HG02678 (cell line): ENCODE measurements at regions not wholly inside any gene's neighbourhood (a gene's known extent, or its start where the extent isn't known, plus 50 kb on each side); places are given as distances from the start of the nearest gene placed in this dataset.

ENCODE experiments used
- ATAC-seq: cut with Tn5 transposase; IDR thresholded peaks from one replicate; pipeline ENCODE4 v1.9.1; 2021; ENCODE audit warnings: mild to moderate bottlenecking, moderate library complexity; ENCODE audit not compliant: unreplicated experiment

DNA sequence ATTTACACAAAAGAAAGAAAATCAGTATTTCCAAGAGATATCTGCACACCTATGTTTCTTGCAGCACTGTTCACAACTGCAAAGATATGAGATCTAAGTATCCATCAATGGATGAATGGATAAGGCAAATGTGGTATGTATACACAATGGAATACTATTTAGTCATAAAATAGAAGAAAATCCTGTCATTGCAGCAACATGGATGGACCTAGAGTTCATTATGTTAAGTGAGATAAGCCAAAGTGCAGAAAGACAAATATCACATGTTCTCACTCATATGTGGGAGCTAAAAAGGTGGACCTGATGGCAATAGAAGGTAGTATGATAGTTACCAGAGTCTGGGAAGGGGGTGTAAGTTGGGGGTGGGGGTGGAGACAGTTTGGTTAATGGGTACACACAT lies 1171.6 kb downstream of the SORCS1 start:
- no peak for ATAC-seq

DNA sequence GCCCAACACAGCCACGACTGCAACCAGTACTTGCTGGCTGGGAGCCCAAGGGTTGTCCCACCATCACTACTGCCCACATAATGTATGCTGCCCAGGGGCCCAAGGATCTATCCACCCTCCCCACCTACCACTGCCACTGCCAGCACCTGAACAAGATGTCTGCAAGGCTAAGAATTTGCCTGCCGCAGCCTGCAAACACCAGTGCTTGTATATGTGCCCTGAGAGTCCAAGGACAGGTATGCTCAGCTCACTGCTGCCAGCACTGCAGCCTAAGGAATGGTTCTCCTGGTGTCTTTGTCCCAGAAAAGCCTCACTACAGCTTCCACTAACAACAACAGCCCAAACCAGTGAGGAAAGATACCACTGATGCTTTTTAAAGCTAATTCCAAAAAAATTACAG lies 1174.0 kb downstream of the SORCS1 start:
- no peak for ATAC-seq

DNA sequence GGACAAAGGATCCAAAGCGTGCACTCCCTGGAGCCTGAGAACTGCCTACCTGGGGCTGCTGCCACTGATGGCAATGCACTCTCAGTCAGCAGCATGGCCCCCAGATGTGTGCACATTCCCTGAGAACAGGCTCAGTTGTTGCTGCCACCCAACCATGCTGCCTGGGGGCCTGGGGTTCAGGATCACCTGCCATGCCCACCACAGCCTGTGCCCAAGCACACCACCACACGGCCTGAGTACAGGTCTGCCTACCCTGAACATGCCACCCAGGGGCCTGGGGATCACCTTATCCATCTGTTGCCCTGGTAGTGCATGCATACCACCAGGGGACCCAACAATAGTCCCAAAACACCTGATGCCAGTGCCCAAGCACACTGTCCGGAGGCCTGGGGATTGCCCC lies 1174.5 kb downstream of the SORCS1 start:
- ATAC-seq = no peak

DNA sequence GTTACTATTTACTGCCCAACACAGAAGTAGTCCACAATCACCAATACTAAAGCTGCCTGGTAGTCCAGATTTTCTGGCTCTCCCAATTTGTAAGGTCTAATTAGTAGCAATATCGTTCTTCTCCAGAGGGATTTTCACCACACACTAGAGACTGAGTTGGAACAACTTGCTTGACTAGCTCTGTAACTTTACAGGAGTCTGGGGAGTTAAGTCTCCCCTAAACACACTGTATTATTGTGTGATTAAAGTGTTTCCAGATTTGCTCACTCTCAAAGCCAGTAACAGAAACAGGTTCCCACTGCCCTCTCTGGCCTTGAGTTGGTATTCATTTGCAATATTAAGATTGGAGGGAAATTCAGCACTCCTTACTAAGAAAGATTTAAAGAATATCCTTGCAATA lies 1175.7 kb downstream of the SORCS1 start:
- no peak for ATAC-seq

DNA sequence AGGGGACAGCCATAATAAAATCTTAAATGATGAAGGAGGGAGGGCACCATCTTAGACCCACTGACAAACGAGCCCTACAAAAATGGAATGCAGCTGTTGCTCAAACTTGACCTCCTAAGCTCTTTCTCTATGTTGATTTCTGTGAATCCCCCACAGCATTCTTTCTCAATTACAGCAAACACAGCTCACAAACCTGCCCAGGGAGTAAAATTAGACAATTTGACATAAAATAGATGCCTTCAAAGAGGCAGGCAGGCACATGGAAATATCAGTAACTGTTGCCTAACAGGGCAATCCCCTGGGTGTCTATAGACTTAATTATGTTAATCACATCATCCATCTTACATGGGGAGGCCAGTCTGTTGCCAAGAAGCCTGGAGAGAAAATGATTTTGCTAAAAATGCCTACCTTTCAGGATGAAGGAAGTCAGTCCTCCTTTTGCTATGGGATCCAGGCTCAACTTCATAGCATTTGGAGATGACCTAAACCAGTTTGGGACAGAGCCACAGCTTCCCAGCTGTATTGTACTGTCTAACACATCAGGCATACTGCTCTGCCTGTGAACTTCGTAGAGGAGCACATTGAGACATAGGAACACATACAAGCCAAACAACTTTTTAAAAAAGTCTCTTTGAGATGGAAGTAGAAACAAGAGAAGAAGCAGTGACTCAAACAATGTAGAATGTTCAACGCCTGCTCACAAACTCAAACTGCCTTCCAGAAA lies 1177.4 kb downstream of the SORCS1 start:
- no peak for ATAC-seq

DNA sequence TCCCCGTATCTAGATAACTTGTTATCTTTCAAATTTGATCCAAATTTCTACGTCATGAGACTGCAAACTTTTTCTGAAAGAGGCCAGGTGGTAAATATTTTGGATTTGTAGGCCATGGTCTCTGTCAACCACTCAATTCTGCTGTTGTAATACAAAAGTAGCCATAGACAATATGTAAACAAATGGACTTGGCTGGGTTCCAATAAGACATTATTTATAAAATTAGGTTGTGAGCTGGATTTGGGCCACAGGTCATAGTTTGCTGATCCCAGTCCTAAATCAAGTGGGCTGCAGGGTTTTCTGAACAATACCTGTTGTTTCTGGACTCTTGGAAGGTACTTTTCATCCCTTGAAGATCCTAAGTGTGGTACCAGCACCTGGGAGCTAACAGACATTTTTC lies 1178.0 kb downstream of the SORCS1 start:
- ATAC-seq = no peak

DNA sequence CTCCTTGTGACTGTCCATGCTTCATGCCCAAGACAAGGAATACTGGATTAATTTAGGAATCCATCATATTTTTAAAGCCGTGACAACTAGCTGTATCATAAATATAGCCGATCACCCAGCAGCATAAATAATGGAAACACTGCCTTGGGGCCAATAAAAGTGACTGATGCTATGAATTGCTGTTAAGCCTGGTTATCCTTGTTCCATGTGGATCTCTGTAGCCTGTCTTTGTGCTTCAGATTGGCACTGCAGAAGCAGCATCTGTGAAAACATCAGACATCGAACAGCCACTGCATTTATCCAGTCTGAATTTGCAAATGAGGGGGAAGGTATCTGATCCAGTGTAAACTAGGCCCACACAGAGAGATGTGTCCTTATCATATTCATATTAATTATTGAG lies 1181.8 kb downstream of the SORCS1 start:
- no peak for ATAC-seq

DNA sequence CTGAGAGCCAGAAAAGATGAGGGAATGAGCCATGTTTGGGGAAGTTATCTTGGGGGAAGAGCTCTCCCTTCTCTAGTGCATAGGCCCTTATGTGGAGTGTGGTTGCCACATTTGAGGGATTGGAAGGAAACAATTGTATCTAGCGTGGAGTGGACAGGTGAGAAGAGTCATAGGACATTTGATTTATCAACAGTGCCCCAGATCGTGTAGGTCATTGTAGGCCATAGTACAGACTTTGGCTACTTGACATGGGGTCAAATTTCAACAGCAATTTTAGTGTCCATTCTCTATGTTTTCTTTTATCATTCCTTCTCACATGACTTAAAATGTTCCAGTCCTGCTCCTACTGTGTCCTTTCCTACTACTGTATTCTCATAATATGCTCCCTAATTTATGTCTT lies 1182.8 kb downstream of the SORCS1 start:
- no peak for ATAC-seq

DNA sequence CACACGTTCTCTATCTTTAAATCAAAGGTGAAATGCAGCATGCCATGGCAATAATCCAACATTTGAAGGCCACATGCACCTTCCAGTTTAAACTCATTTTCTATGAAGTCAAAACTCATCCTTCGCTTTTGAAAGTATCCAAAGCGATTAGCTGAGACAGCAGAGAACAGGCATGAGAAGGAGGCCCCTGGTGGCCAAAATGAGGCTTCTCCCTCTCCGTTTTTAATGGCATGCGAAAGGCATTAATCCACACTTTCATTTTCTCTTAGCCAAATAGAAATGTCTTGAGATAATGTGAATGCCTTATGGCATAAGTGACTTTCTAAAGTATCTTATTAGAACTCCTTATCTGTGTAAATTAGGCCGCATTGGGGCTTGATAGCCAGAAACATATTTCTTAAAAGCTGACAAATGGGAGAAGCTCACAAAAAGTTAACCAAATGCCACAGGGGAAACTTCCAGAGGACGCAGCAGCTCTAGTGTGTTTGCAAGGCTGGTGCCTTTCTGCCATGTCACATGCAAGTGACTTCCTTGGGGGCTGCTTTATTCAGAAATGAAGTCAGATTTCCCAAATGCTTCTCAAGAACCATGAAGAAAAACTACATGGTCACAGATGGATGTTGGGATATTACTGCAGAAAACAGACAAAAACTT lies 1189.6 kb downstream of the SORCS1 start:
- ATAC-seq = no peak

DNA sequence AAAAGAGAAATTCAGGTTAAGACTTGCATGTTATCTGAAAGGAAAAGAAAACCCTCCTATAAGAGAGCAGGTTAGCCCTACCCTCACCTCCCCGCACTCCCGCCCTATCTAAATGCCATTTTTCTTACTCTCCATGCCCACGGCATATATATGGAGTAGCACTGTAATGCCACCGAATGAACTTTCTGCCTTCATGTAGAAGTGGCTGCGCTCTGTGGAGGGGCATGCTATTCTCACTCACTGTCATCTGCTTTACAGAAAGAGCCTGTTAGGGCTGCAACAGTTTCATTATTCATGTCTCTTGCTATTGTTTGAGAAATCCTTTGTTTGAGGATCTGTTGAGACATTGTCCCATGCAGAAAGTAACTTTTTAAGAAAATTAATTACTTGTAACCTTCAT lies 1190.6 kb downstream of the SORCS1 start:
- no peak for ATAC-seq

DNA sequence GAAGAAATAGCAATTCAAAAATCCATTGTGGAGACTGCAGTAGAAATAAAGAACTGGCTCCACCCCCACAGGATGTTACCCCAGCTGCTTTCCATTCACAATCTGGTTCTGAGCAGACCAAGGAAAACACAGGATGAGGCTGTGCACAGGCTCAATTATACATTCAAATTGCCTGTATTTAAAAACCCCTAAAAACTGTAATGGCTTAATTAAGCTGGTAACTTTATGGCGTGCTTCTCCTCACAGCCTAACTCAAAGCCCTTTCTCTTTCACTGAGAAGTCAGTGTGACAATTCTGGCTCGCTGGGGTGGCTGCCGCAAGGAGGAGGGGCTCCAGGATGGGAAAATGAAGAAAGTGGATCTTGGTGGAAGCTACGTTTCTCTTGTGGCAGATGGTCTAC lies 1191.1 kb downstream of the SORCS1 start:
- ATAC-seq = no peak

DNA sequence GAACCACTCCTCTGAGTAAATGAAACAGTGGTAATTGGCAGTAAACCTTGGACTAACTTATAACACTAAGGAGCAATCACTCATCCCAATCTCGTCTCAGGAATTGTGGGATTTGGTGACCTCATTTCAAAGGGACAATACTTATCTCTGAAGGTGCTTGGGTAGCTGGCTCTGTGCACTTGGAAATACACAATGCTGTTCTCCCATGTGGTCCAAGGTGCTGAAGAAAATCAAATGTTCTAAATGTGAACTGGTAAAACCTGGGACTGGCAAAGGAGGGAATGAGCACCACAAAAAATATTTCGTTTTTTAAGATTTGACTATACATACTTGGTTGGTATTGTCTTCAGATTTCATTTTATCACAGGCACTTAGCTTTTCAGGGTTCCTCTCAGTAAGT lies 1193.0 kb downstream of the SORCS1 start:
- ATAC-seq = no peak

DNA sequence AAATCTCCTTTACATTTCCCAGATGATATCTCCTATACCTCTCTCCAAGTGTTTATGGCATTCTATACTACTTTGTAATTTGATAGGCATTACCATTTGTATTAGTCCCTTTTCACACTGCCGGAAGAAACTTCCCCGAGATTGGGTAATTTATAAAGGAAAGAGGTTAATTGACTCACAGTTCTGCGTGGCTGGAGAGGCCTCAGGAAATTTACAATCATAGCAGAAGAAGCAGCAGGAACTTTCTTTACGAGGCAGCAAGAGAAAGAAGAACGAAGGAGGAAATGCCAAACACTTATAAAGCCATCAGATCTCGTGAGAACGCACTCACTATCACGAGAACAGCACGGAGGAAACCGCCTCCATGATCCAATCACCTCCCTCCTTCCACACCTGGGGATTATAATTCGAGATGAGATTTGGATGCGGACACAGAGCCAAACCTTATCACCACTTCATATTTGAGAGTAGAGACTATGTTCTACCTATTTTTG lies 1194.6 kb downstream of the SORCS1 start:
- no peak for ATAC-seq

DNA sequence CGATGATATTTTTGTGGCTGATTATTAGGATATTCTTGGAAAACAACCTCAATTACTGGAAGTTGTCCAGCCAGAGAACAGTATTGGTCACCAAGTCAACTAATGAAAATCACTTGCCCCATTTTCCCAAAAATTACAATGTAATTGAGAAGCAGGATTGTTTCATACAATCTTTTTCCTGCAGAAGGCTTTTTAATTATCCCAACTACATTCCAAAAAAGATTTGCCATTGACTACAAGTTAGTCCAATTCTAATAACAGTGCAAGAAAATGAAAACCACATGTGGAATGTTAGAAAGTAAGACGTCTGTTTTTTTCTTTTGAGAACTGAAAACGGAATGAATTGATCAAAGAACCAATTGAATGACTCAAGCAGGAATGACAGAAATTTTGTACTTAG lies 1195.8 kb downstream of the SORCS1 start:
- no peak for ATAC-seq

DNA sequence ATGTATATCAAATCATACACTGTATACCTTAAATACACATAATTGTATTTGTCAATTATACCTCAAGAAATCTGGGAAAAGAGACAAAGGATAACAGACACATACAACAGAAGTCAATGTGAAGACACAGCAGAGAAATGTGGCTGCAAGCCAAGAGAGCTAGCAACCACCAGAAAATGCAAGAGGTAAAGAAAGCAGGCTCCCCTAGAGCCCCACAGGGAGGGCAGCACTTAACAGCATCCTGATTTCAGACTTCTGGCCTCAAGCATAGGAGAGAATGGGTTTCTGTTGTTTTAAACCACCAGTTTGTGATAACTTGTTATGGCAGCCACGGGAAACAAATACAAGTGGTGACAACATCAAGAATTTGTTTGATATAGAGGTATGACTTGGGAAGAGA lies 1197.2 kb downstream of the SORCS1 start:
- no peak for ATAC-seq

DNA sequence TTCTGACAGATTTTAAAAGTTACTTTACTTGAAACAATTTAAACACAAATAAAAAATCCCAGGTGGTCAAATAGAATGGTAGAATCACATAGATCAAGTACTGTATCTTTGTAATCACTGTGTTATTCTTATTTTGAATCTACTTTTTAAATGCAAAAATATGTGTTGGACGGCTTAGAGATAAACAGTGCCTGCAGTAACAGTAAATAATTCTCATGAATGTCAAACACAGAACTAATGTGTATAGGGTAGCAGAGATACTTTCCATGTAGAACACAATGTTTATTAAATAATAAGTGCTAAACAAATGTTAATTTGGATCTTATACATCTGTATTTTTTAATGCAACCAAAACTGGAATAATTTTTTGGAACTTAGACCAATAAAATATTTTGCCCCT lies 1199.4 kb downstream of the SORCS1 start:
- ATAC-seq = no peak

DNA sequence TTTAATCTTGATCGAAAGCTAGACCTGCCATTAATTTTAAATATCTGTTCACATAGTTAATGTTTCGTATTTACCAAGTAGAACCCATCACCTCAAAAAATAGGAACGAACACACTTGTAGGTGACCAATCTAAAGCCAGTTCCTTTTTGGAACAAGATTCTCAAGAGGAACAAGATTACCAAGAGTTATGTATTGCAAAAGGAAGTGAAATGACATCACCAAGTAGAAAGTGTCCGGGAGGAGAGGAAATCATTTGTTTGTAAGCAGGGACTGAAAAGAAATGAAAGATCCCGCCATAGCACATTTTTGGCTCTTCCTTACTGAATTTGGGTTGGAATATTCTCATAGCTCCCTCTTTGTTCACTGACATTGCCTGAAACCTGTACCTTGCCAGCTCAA lies 1200.5 kb downstream of the SORCS1 start:
- no peak for ATAC-seq

DNA sequence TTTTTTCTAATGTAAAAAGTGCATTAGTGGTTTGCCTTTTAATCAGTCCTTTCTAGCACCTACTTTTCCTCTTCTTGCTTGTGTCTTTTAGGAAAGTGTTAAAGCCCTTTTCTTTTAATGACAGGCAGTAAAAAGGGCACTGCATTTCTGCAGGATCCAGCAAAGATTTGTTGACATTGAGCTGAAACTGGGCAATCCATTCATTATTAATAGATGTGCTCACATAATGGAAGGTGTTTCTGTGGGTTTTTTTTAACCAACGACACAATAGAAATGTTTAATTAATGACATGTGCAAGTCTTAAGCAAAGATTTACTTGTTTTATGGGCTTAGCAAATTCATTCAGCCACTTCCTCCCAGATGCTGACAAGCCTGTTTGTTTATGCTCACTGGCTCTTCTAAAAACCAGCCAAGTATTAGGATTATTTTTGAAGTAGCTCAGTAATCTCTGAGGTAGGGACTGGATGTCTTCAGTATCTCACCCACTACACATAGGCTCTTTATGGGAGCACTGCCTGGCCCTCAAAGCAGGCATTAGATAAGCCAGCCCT lies 1201.1 kb downstream of the SORCS1 start:
- ATAC-seq = no peak

DNA sequence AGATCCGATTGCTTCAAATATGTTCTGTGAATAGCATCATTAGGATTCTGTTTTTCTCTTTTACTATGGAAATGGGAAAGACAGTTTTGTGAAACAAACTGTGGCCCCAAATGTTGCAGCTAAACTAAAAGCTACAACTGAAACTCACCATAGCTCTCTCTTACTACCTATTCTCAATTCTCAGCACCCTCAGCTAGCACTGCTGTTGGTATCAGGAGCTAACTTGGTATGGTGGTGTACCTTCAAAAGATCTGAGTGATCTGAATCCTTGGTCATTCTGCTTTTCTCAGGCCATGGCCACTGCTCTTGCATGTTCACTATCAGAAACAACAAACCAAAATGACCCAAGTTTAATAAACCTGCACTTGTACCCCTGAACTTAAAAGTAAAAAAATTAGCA lies 1208.0 kb downstream of the SORCS1 start:
- no peak for ATAC-seq

DNA sequence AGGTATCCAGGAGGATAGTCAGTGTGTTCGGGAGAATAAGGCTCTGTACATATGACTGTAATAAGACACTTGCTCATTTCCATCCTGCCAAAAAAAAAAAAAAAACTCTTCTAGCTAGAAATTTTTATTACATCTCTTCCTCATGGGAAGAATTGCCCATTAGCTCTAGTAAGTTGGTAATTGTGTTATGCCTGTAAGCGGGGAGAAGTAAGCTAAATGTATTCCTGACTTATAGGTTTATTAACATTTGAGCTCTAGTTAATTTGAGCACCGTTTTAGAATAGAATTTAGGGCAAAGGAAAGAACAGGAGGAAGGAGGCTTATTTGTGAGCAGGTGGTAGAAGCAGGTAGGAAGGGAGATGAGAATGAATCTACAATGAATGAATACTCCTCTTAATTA lies 1210.6 kb downstream of the SORCS1 start:
- no peak for ATAC-seq

DNA sequence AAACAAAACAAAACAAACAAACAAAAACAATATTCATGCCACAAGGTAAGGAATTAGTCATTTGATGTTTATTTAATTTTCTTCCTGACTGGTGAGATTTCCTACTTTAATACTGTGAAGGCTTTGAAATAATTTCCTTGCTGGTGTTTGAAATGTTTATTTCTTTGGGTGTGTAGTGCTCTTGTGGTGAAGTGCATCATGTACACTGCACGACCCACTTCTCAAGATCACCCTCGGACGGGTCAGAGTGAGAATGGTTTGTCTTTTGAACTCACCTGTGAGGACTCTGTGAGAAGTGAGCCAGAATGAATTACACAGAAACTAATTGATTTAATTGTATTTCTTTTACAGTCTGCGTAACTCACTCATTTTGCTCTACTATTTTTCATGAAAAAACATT lies 1211.5 kb downstream of the SORCS1 start:
- no peak for ATAC-seq

DNA sequence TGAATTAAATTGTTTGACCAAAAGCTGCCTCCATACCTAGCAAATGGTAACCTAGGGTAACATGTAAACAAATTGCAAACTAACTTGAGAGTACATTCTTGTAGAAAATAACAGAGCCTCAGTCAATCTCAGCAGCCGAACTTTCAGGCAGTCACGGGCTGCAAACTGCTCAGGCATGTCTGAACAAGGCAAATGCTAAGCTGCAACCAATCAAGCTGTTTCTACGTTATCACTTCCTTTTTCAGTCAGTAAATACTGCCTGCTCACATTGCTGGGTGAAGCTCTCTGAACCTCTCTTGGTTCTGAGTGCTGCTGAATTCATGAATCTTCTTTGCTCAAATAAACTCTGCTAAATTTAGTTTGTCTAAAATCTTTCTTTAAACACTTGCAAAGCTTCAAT lies 1212.4 kb downstream of the SORCS1 start:
- ATAC-seq = peak; percentile 84
